NCI-H226 (cell line): ENCODE measurements at regions not wholly inside any gene's neighbourhood (a gene's known extent, or its start where the extent isn't known, plus 50 kb on each side); places are given as distances from the start of the nearest gene placed in this dataset.
"Not testable (repeated sequence)": the region's sequence is repeated elsewhere in the genome, so short reads cannot be mapped to it uniquely, and the experiment has no call there.

Experiments used
- DNase-seq: peaks from one replicate; pipeline ENCODE4 v3.0.0-alpha.2; 2015

DNA sequence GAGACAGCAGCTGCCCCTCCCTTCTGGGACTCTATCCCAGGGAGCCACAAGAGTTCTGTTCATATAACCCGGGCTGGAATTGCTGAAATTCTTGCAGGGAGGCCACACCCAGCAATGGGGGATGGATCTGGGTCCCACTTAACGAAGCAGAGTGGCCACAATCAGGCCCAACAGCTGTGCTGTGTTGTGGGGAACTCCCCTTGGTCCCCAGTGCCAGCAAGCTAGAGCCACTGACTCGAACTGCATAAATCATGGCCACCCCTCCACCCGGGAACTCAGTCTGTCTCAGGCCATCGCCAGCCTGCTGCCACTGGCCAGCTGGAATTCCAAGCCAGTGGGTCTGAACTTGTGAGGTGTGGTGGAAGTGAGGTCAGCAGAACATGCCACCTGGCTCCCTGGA is 111.1 kb downstream of the KLF8 start:
- DNase-seq: no peak

DNA sequence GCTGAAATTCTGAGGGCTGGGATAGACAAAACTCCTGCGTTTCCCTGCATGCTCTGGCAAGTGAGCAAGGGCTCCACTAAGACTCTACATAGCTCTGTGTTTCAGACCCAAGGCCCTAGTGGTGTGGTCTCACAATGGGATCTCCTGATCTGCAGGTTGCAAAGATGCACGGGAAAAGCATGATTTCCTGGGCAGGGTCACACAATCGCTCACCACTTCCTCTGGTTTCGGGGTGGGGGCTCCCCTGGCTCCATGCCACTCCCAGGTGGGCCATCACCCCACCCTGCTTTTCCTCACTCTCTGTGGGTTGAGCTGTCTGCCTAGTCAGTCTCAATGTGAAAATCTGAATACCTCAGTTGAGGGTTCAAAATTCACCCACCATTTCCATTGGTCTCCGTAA is 111.5 kb downstream of the KLF8 start:
- DNase-seq: no peak

DNA sequence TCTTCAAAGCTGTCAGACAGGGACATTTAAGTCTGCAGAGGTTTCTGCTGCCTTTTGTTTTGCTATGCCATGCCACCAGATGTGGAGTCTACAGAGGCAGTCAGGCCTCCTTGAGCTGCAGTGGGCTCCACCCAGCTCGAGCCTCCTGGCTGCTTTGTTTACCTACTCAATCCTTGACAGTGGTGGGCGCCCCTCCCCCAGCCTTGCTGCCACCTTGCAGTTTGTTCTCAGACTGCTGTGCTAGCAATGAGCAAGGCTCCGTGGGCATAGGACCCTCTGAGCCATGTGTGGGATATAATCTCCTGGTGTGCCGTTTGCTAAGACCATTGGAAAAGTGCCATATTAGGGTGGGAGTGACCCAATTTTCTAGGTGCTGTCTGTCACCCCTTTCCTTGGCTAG is 126.0 kb downstream of the KLF8 start:
- not testable (repeated sequence) for DNase-seq

DNA sequence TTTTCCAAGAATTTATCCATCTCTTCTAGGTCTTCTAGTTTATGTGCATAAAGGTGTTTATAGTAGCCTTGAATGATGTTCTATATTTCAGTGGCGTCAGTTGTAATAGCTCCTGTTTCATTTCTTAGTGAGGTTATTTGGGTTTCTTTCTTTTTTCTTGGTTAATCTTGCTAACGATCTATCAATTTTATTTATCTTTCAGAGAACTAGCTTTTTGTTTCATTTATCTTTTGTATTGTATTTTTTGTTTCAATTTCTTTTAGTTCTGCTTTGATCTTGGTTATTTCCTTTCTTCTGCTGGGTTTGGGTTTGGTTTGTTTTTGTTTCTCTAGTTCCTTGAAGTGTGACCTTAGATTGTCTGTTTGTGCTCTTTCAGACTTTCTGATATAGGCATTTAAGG is 133.0 kb downstream of the KLF8 start:
- not testable (repeated sequence) for DNase-seq

DNA sequence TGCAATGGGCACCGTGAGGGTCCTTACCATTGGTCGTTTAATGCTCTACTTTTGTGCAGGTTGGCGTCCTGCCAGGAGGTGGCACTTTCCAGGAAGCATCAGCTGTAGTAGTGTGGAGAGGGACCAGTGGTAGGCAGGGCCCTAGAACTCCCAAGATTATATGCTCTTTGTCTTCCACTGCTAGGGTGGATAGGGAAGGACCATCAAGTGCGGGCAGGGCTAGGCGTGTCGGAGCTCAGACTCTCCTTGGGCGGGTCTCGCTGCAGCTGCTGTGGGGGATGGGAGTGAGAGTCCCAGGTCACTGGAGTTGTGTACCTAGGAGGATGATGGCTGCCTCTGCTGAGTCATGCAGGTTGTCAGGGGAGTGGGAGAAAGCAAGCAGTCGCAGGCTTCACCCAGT is 134.7 kb downstream of the KLF8 start:
- DNase-seq: no peak

DNA sequence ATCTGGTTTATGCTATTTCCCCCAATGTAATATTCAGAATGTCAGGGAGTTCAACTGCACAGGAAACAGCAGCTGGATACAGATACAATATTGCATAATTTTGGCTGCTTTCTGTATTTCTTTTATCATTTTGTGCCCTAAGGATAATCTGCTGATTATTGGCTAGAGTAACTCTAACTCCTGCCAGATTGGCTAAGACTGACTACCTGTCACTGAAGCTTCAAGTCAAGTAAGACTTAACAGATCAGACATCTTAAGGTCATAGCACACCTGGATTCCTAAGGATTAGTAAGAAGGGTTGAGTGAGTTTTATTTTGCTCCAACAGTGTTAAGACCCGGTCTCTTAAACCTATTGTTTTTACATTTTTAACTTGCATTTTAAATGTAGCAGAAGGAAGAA is 136.8 kb downstream of the KLF8 start:
- DNase-seq: no peak

DNA sequence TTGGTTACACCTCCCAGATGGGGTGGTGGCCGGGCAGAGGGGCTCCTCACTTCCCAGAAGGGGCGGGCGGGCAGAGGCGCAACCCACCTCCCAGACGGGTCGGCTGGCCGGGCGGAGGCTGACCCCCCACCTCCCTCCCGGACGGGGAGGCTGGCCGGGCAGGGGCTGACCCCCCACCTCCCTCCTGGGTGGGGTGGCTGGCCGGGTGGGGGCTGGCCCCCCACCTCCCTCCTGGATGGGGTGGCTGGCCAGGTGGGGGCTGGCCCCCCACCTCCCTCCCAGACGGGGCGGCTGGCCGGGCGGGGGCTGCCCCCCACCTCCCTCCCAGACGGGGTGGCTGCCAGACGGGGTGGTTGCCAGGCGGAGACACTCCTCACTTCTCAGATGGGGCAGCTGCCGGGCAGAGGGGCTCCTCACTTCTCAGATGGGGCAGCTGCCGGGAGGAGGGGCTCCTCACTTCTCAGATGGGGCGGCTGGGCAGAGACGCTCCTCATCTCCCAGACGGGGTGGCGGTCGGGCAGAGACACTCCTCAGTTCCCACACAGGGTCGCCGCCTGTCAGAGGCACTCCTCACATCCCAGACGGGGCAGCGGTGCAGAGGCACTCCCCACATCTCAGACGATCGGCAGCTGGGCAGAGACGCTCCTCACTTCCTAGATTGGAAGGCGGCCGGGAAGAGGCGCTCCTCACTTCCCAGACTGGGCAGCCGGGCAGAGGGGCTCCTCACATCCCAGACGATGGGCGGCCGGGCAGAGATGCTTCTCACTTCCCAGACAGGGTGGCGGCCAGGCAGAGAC is 148.0 kb downstream of the KLF8 start:
- not testable (repeated sequence) for DNase-seq

DNA sequence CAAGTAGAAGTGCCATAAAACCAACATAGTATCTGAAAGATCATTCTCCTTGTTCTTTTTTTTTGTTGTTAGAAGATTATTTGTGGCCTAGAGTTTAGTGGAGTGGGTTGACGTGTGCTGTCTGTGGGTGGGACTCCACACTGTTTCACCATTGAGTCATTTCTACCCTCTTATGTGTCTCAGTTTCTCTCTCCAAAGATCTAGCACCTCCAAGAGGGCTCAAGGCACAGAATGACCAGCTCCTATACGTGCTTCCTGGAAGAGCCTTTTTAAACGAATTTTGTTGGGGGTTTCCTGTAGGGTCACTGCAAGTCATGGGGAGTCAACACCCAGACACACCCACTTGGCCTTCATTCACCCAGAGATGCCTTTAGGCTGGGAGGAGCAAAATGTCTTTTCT is 150.1 kb downstream of the KLF8 start:
- DNase-seq: no peak

DNA sequence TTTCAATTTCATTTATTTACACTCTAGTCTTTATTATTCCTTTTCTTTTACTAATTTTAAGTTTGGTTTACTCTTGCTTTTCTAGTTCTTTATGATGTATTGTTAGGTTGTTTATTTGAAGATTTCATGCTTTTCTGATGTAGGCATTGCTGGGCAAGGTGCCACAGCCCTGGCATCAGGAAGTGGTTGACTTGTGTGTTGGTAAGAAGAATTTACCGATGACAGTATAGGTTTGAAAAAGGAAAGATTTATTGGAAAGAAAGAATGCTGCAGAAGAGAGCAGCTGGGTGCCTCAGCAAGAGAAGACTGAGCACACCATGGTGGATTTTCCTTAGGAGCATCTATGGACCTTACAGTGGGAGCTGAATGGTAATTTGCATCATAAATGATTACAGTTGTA is 153.2 kb downstream of the KLF8 start:
- DNase-seq: no peak

DNA sequence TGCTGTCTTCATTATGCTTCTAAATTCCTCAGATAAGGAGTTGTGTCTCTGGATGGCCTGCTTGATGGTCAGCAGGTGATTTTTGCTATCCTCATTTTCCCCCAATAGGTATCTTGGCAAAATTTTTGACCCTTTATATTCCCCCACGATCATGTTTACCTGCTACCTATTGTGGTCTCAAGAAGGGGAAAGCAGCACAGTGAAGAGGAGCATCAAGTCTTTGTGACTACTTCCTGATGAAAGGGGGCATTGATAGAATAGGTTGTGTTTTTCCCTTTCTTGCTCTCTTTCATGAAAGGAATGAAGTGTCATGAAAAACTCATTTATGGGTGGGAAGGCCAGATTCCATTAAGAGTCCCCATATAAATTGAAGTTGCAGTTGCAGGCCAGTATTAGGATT is 153.8 kb downstream of the KLF8 start:
- no peak for DNase-seq

DNA sequence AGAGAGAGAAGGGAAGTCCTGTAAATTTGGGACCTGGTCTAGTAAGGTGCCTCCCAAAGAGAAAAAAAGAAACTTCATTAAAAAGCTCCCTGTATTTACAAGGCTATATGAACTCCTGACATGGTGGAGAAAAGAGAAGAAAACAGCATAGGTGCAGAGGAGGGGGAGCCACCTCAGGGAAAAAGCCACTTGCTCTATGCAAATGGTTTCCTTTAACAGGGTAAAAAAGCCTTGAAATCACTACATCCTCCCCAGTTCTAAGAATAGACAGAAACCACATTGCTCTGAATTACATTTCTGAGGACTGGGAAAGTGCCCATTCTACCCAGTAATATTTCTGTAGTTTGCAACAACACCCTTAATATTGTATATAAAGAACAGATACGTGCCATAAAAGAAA is 165.5 kb downstream of the KLF8 start:
- no peak for DNase-seq

DNA sequence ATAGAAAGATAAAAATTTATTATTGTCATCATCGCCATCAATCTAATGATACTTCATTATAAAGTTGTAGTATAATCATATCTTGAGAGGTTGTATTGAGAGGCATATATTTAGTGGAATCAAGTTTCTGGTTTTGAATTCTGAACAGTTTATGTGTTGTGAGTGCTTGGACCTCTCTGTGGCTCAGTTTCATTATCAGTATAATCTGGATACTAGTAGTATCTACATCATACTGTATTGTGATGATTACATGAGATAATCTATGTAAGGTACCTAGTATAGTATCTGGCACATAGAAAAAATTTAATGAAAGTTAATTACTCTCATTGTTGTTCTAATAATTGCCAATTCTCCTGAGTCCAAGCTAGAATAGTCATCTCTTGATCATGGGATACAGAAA is 161.2 kb upstream of the UBQLN2 start:
- no peak for DNase-seq

DNA sequence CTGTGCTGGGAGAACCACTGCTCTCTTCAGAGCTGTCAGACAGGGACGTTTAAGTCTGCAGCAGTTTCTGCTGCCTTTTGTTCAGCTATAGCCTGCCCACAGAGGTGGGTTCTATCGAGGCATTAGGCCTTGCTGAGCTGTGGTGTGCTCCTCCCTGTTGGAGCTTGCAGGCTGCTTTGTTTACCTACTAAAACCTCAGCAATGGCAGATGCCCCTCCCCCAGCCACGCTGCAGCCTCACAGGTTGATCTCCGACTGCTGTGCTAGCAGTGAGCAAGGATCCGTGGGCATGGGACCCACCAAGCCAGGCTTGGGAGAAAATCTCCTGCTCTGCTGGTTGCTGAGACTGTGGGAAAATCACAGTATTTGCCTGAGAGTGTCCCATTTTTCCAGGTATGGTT is 133.8 kb upstream of the UBQLN2 start:
- no peak for DNase-seq

DNA sequence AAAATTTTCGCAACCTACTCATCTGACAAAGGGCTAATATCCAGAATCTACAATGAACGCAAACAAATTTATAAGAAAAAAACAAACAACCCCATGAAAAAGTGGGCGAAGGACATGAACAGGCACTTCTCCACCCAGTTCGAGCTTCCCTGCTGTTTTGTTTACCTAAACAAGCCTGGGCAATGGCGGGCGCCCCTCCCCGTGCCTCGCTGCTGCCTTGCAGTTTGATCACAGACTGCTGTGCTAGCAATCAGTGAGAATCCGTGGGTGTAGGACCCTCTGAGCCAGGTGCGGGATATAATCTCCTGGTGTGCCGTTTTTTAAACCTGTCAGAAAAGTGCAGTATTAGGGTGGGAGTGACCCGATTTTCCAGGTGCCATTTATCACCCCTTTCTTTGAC is 111.4 kb upstream of the UBQLN2 start:
- DNase-seq: not testable (repeated sequence)

DNA sequence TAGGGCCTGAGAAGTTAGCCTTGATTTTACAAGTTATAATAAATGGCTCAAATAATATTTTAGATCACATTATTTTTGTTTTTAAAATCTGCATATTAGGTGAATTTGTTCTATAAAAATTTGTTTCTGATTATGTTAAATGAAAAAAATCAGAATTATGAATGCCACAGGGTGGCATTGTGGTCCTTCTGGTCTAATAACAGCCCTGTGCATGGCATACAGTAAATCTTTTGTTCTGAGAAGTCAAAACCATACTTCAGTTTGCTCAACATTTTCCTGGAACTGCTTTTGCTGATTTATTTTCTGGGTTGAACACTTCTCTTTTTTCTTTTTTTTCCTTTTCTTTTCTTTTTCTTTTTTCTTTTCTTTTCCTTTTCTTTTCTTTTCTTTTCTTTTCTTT is 101.0 kb upstream of the UBQLN2 start:
- no peak for DNase-seq

DNA sequence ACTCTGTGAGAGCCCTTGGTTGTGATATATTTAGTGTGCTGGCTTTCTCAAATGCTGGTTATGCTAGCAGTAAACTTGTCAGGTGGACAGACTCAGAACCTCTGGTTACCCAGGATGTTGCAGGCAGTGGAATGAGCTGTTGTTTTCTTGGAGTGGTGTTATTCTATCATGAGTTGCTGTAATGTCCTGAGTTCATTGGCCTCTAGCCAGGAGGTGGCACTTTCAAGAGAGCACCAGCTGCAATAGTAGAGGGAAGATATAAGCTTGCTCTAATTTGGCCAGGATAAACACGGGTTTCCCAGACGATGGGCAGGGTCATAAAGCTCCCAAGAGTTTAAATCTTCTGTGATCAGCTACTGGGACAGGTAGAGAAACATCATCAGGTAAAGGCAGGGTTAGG is 95.0 kb upstream of the UBQLN2 start:
- DNase-seq: no peak

DNA sequence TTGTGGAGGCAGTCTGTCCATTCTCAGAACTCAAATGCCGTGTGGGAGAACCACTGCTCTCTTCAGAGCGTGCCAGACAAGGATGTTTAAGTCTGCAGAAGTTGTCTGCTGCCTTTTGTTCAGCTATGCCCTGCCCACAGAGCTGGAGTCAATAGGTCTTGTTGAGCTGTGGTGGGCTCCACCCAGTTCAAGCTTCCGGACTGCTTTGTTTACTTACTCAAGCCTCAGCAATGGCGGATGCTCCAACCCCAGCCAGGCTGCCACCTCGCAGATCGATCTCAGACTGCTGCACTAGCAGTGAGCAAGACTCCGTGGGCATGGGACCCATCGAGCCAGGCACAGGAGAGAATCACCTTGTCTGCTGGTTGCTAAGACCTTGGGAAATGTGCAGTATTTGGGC is 68.5 kb upstream of the UBQLN2 start:
- not testable (repeated sequence) for DNase-seq

DNA sequence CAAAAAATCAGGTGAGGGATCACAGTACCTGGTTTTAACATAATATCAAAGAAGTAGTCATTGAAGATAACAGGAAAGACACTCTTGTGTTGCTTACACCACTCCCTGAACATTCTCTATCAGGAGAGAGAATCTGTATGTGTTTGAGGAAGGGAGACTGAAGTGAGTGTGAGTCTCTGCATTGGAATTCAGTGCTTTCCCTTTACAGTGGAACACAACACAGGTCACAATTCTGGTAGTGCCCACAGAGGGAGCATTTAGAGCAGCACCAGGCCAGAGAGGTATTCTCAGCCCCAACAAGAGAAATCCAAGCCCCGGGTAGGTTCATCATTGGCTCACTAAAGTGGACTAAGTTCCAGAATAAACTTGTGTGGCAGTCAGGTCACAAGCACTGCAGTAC is 64.7 kb upstream of the UBQLN2 start:
- DNase-seq: no peak

DNA sequence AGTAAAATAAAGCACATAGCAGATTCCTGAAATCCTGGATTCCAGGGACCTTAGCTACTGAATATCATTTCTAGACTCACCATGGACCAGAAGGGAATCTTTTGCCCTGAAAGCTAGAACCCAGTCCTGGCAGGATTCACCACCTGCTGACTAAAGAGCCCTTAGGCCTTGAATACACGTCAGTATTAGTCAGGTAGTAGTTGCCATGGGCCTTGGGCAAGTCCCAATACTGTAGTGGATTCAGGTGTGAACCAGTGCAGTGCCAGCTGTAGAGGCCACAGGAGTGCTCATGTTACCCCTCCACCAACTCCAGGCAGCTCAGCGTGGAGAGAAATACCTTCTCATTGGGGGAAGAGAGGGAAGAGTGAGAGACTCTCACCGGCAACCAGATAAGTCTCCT is 64.1 kb upstream of the UBQLN2 start:
- DNase-seq: no peak

DNA sequence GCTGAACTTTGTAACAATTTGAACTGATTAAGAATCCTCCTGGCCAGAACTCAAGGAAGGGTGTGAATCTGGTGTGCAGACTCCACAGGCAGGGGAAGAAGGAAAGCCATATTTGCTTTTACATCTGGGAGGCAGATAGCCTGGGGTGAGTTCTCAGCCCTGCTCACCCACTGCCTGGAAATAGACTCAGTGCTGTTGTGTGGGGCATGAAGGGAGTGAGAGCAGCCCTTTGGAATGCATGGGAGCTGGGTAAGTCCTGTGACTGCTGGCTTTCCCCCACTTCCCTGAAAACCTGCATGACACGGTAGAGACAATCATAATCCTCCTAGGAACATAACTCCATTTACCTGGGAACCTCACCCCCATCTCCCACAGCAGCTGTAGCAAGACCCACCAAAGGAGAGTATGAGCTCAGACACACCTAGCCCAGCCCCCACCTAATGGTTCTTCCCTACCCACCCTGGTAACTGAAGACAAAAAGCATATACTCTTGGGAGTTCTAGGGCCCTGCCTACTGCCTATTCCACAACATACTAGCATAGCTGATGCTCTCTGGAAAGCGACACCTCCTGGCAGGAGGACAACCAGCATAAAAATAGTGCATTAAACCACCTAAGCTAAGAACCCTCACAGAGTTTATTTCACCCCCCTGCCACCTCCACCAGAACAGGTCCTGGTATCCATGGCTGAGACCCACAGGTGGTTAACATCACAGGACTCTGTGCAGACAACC is 59.3 kb upstream of the UBQLN2 start:
- peak; percentile 55 for DNase-seq

DNA sequence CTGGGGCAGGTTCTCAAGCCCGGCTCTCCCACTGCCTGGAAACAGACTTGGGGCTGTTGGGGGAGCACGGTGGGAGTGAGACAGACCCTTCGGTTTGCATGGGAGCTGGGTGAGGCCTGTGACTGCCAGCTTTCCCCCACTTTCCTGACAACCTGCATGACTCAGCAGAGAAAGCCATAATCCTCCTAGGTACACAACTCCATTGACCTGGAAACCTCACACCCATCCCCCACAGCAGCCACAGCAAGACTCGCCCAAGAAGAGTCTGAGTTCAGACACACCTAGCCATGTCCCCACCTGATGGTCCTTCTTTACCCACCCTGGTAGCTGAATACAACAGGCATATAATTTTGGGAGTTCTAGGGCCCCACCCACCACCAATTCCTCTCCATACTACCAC is 57.6 kb upstream of the UBQLN2 start:
- no peak for DNase-seq
